GM20431 (cell line): ENCODE measurements at regions not wholly inside any gene's neighbourhood (a gene's known extent, or its start where the extent isn't known, plus 50 kb on each side); places are given as distances from the start of the nearest gene placed in this dataset.

Source experiments
- in situ Hi-C: fragments of 300-500 bp; cut with MseI, MboI; formaldehyde crosslinking; loops from one replicate; pipeline ENCODE4 v1.15.0; 2020; ENCODE audit warnings: low sequenced_read_pairs; ENCODE audit not compliant: unreplicated experiment

GRCh38 chr6:104014163-104014959, 845.4 kb downstream of the HACE1 start:
- in situ Hi-C loops = no loop called here

GRCh38 chr6:104013312-104013971, 846.3 kb downstream of the HACE1 start:
- in situ Hi-C loops = no loop called here

- in situ Hi-C loops = no loop called here
These were observed 848.8 kb downstream of the HACE1 start for GRCh38 chr6:104010897-104011296.

GRCh38 chr6:104003803-104004516, 855.8 kb downstream of the HACE1 start:
- in situ Hi-C loops = no loop called here

- in situ Hi-C loops = no loop called here
These were observed 864.1 kb downstream of the HACE1 start for GRCh38 chr6:103995571-103995970.

- in situ Hi-C loops = no loop called here
These were observed 875.9 kb downstream of the HACE1 start for GRCh38 chr6:103983860-103984259.

GRCh38 chr6:103983011-103983410, 876.7 kb downstream of the HACE1 start:
- in situ Hi-C loops = no loop called here

- in situ Hi-C loops = no loop called here
These were observed 877.1 kb downstream of the HACE1 start for GRCh38 chr6:103982574-103982973.

- in situ Hi-C loops = no loop called here
These were observed 880.4 kb downstream of the HACE1 start for GRCh38 chr6:103979308-103979707.

- in situ Hi-C loops = no loop called here
These were observed 922.3 kb downstream of the HACE1 start for GRCh38 chr6:103937389-103937788.

GRCh38 chr6:103925317-103925716, 934.4 kb downstream of the HACE1 start:
- in situ Hi-C loops = no loop called here

GRCh38 chr6:103910018-103910417, 949.7 kb downstream of the HACE1 start:
- in situ Hi-C loops = no loop called here

- in situ Hi-C loops = no loop called here
These were observed 950.8 kb downstream of the HACE1 start for GRCh38 chr6:103908898-103909297.

- in situ Hi-C loops = no loop called here
These were observed 964.6 kb downstream of the HACE1 start for GRCh38 chr6:103895136-103895535.

- in situ Hi-C loops = no loop called here
These were observed 966.6 kb downstream of the HACE1 start for GRCh38 chr6:103893141-103893581.

GRCh38 chr6:103886951-103887350, 972.8 kb downstream of the HACE1 start:
- in situ Hi-C loops = no loop called here

GRCh38 chr6:103885446-103885845, 974.3 kb downstream of the HACE1 start:
- in situ Hi-C loops = no loop called here

- in situ Hi-C loops = no loop called here
These were observed 979.9 kb downstream of the HACE1 start for GRCh38 chr6:103879800-103880199.

GRCh38 chr6:103875221-103875620, 984.5 kb downstream of the HACE1 start:
- in situ Hi-C loops = no loop called here

- in situ Hi-C loops = no loop called here
These were observed 985.1 kb downstream of the HACE1 start for GRCh38 chr6:103874575-103874974.

- in situ Hi-C loops = no loop called here
These were observed 987.0 kb downstream of the HACE1 start for GRCh38 chr6:103872678-103873077.
